HG02588 (cell line): ENCODE measurements at regions not wholly inside any gene's neighbourhood (a gene's known extent, or its start where the extent isn't known, plus 50 kb on each side); places are given as distances from the start of the nearest gene placed in this dataset.

Experiments used
- ATAC-seq: cut with Tn5 transposase; IDR thresholded peaks from one replicate; pipeline ENCODE4 v1.9.1; 2021; ENCODE audit warnings: mild to moderate bottlenecking, moderate library complexity; ENCODE audit not compliant: unreplicated experiment

GRCh38 chr9:108386032-108386431 lies 469.8 kb downstream of the ACTL7B start:
- ATAC-seq: no peak

- ATAC-seq: no peak
Measured at GRCh38 chr9:108383796-108384195, 472.0 kb downstream of the ACTL7B start.

GRCh38 chr9:108382310-108382709 lies 473.5 kb downstream of the ACTL7B start:
- ATAC-seq: no peak

GRCh38 chr9:108377881-108378280 lies 477.9 kb downstream of the ACTL7B start:
- ATAC-seq: no peak

- no peak for ATAC-seq
Measured at GRCh38 chr9:108377382-108377781, 478.4 kb downstream of the ACTL7B start.

- ATAC-seq: no peak
Measured at GRCh38 chr9:108376140-108376539, 479.6 kb downstream of the ACTL7B start.

GRCh38 chr9:108374626-108375025 lies 481.2 kb downstream of the ACTL7B start:
- ATAC-seq: no peak

GRCh38 chr9:108367188-108367587 lies 488.6 kb downstream of the ACTL7B start:
- ATAC-seq: no peak

- ATAC-seq: no peak
Measured at GRCh38 chr9:108363311-108363710, 492.5 kb downstream of the ACTL7B start.

GRCh38 chr9:108360304-108360703 lies 495.5 kb downstream of the ACTL7B start:
- no peak for ATAC-seq

- ATAC-seq: no peak
Measured at GRCh38 chr9:108356806-108357205, 499.0 kb downstream of the ACTL7B start.

GRCh38 chr9:108351571-108351970 lies 504.2 kb downstream of the ACTL7B start:
- no peak for ATAC-seq

- no peak for ATAC-seq
Measured at GRCh38 chr9:108347463-108348188, 508.2 kb downstream of the ACTL7B start.

- ATAC-seq: no peak
Measured at GRCh38 chr9:108345826-108346225, 510.0 kb downstream of the ACTL7B start.

- no peak for ATAC-seq
Measured at GRCh38 chr9:108339251-108339650, 516.5 kb downstream of the ACTL7B start.

GRCh38 chr9:108336575-108336974 lies 519.2 kb downstream of the ACTL7B start:
- no peak for ATAC-seq

- no peak for ATAC-seq
Measured at GRCh38 chr9:108333530-108333983, 522.2 kb downstream of the ACTL7B start.

GRCh38 chr9:108331596-108331995 lies 524.2 kb downstream of the ACTL7B start:
- no peak for ATAC-seq

- ATAC-seq: no peak
Measured at GRCh38 chr9:108325406-108325805, 530.4 kb downstream of the ACTL7B start.

GRCh38 chr9:108323615-108324014 lies 532.2 kb downstream of the ACTL7B start:
- no peak for ATAC-seq

- ATAC-seq: no peak
Measured at GRCh38 chr9:108322326-108323098, 533.3 kb downstream of the ACTL7B start.

GRCh38 chr9:108316630-108317029 lies 539.2 kb downstream of the ACTL7B start:
- ATAC-seq: no peak
